ENCODE measurements at regions not wholly inside any gene's neighbourhood (a gene's known extent, or its start where the extent isn't known, plus 50 kb on each side); places are given as distances from the start of the nearest gene placed in this dataset.

DNA sequence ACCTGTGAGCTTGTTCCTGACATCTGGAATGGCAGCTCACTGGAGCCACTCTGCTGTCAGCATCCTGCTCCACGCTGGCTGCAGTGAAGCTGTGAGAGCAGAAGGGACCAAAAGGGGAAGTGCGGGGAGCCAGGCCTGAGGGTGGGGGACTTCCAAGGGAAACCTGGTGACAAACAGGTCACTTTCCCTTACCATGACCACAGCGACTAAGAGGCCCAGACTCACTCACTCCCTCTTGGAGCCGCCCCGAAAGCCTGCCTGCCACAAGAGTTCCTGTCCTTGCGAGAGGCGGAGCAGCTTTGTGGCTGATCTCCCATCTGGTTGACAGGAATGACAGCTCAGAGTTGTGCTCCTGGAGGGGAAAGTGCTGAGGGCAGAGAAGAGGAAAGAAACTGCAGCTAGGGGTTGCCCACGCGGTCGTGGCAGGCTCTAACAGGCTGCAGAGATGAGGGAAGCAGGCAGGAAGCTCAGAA lies 183.8 kb upstream of the NTM start:
- TF ChIP-seq, protein P1, sequence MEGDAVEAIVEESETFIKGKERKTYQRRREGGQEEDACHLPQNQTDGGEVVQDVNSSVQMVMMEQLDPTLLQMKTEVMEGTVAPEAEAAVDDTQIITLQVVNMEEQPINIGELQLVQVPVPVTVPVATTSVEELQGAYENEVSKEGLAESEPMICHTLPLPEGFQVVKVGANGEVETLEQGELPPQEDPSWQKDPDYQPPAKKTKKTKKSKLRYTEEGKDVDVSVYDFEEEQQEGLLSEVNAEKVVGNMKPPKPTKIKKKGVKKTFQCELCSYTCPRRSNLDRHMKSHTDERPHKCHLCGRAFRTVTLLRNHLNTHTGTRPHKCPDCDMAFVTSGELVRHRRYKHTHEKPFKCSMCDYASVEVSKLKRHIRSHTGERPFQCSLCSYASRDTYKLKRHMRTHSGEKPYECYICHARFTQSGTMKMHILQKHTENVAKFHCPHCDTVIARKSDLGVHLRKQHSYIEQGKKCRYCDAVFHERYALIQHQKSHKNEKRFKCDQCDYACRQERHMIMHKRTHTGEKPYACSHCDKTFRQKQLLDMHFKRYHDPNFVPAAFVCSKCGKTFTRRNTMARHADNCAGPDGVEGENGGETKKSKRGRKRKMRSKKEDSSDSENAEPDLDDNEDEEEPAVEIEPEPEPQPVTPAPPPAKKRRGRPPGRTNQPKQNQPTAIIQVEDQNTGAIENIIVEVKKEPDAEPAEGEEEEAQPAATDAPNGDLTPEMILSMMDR (IDR thresholded peaks at IDR 0.05): no peak
- no peak for TF ChIP-seq POLR2A (IDR thresholded peaks at IDR 0.05; ENCODE audit: low read depth)
